Lower leg skin (tissue), 3 donors: ENCODE measurements at regions not wholly inside any gene's neighbourhood (a gene's known extent, or its start where the extent isn't known, plus 50 kb on each side); places are given as distances from the start of the nearest gene placed in this dataset.

Experiments
- POLR2A ChIP-seq, 2 donors: fragments of 450-650 bp; IDR thresholded peaks; one replicate each; pipeline ENCODE4 v1.6.1; 2016 to 2017; ENCODE audit warnings: antibody characterized with exemption in 2 of 2, mild to moderate bottlenecking in 1 of 2, moderate library complexity in 1 of 2
- TF ChIP-seq, protein P1 (sequence below), 3 donors: fragments of 450-650 bp; IDR thresholded peaks; one replicate each; pipeline ENCODE4 v1.5.1; 2016; ENCODE audit warnings: antibody characterized with exemption in 3 of 3, mild to moderate bottlenecking in 3 of 3, moderate library complexity in 2 of 3

DNA sequence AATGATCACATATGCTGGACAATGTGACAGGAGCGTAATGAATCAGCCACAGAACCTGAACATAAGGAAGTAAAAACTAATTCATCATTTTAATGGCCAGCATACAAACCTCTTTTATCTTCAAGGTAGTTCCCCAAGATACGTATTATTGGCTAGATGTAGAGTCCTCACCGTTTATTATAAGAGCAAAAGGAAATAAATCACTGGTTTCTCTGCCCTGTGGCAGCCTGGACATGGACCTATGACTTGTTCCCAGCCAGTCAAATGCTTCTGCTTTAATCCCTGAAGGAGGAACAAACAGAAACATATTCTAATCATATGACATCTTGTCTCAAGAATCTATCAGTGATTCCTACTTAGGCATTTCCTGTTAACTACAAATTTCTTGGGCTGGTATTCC lies 86.8 kb upstream of the FAM241A start:
- TF ChIP-seq, protein P1, sequence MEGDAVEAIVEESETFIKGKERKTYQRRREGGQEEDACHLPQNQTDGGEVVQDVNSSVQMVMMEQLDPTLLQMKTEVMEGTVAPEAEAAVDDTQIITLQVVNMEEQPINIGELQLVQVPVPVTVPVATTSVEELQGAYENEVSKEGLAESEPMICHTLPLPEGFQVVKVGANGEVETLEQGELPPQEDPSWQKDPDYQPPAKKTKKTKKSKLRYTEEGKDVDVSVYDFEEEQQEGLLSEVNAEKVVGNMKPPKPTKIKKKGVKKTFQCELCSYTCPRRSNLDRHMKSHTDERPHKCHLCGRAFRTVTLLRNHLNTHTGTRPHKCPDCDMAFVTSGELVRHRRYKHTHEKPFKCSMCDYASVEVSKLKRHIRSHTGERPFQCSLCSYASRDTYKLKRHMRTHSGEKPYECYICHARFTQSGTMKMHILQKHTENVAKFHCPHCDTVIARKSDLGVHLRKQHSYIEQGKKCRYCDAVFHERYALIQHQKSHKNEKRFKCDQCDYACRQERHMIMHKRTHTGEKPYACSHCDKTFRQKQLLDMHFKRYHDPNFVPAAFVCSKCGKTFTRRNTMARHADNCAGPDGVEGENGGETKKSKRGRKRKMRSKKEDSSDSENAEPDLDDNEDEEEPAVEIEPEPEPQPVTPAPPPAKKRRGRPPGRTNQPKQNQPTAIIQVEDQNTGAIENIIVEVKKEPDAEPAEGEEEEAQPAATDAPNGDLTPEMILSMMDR (IDR thresholded peaks at IDR 0.05), result no peak
- TF ChIP-seq POLR2A (IDR thresholded peaks at IDR 0.05), result no peak
